BJ (cell line): ENCODE measurements at regions not wholly inside any gene's neighbourhood (a gene's known extent, or its start where the extent isn't known, plus 50 kb on each side); places are given as distances from the start of the nearest gene placed in this dataset.

ENCODE experiments used
- CTCF ChIA-PET: fragments of 350-600 bp; formaldehyde crosslinking; extraction: SDS; loops from one replicate; lab custom pipeline; 2021; ENCODE audit warnings: antibody characterized with exemption, inconsistent platforms; lab: Yijun Ruan, JAX
- POLR2A ChIA-PET: fragments of 300-600 bp; sonication (Branson Sonifier 250); formaldehyde crosslinking; extraction: SDS; loops from one replicate; lab custom pipeline; 2021; ENCODE audit warnings: antibody characterized with exemption; lab: Charles Lee
- DNase-seq: peaks from one replicate; pipeline ENCODE4 v3.0.0-alpha.2; 2011; ENCODE audit warnings: low read depth
- H3K27me3 ChIP-seq: 2 replicates; pipeline ENCODE4 v1.6.0; 2011; ENCODE audit warnings: low read length; ENCODE audit not compliant: control insufficient read depth, insufficient read depth
- H3K36me3 ChIP-seq: 2 replicates; pipeline ENCODE4 v1.5.1; 2011; ENCODE audit warnings: low read length; ENCODE audit not compliant: control insufficient read depth, insufficient read depth
- H3K4me3 ChIP-seq: 2 replicates; pipeline ENCODE4 v1.5.1; 2011; ENCODE audit warnings: low read depth, mild to moderate bottlenecking, control low read depth, low read length
- CTCF ChIP-seq: IDR thresholded peaks from 2 replicates; pipeline ENCODE4 v1.5.1; 2011; ENCODE audit warnings: low read depth, mild to moderate bottlenecking, control low read depth, inconsistent platforms, low read length, moderate library complexity; ENCODE audit not compliant: insufficient read depth

- DNase-seq = no peak
- POLR2A ChIA-PET = no interaction called here
Observed at GRCh38 chr1:38690790-38691449, 168.7 kb downstream of the RRAGC start.

GRCh38 chr1:38686927-38687255 is 172.7 kb downstream of the RRAGC start:
- Histone ChIP-seq H3K4me3 (no peak overlapping the region), H3K27me3 (no peaks in the 10 kb centered on the region), H3K36me3 (no peaks in the 10 kb centered on the region)
- POLR2A ChIA-PET = no interaction called here
- DNase-seq = no peak
- CTCF ChIA-PET = no interaction called here
- no peak for TF ChIP-seq CTCF

More at GRCh38 chr1:38690790-38691449, 168.7 kb downstream of the RRAGC start:
- Histone ChIP-seq H3K36me3 (no peaks in the 10 kb centered on the region), H3K27me3 (no peaks in the 10 kb centered on the region), H3K4me3 (no peak overlapping the region)
- CTCF ChIA-PET = no interaction called here
- no peak for TF ChIP-seq CTCF

GRCh38 chr1:38686167-38686926 is 173.2 kb downstream of the RRAGC start:
- no peak for TF ChIP-seq CTCF
- Histone ChIP-seq H3K36me3 (no peaks in the 10 kb centered on the region), H3K27me3 (no peaks in the 10 kb centered on the region), H3K4me3 (no peak overlapping the region)
- CTCF ChIA-PET = no interaction called here
- POLR2A ChIA-PET = no interaction called here
- no peak for DNase-seq

- ChIA-PET POLR2A (no interaction called here), CTCF (no interaction called here)
- TF ChIP-seq CTCF = no peak
- DNase-seq = no peak
- H3K36me3 ChIP-seq = no peaks in the 10 kb centered on the region
- H3K4me3 ChIP-seq = no peak overlapping the region
- H3K27me3 ChIP-seq = no peaks in the 10 kb centered on the region
Observed at GRCh38 chr1:38685388-38685787, 174.2 kb downstream of the RRAGC start.

- no peaks in the 10 kb centered on the region for H3K36me3 ChIP-seq
- no peak for DNase-seq
- H3K4me3 ChIP-seq = no peak overlapping the region
- TF ChIP-seq CTCF = no peak
- ChIA-PET CTCF (no interaction called here), POLR2A (no interaction called here)
- no peaks in the 10 kb centered on the region for H3K27me3 ChIP-seq
Observed at GRCh38 chr1:38680801-38681510, 178.6 kb downstream of the RRAGC start.
